Left lung (tissue), 4 donors: ENCODE measurements at regions not wholly inside any gene's neighbourhood (a gene's known extent, or its start where the extent isn't known, plus 50 kb on each side); places are given as distances from the start of the nearest gene placed in this dataset.

Experiments used
- ATAC-seq: fragments of 200-7000 bp; cut with Tn5 transposase; one replicate; pipeline ENCODE4 v1.9.1; 2020; ENCODE audit warnings: moderate library complexity
- DNase-seq, 4 donors: peaks; one replicate each; pipeline ENCODE4 v3.0.0-alpha.2; 2013 to 2020
- H3K27ac ChIP-seq, 2 donors: fragments of 200-600 bp; sonication (generic) in 1 of 2; one replicate each; pipeline versions ENCODE4 v1.5.0 to v1.8.0; 2020 to 2021
- H3K27me3 ChIP-seq, 2 donors: fragments of 200-600 bp; sonication (generic) in 1 of 2; one replicate each; pipeline versions ENCODE4 v1.5.0 to v1.8.0; 2020 to 2021
- H3K36me3 ChIP-seq, 2 donors: fragments of 200-600 bp; sonication (generic) in 1 of 2; one replicate each; pipeline versions ENCODE4 v1.5.0 to v1.8.0; 2020 to 2021
- H3K4me1 ChIP-seq, 2 donors: fragments of 200-600 bp; one replicate each; pipeline ENCODE4 v1.8.0; 2021
- H3K4me3 ChIP-seq, 2 donors: fragments of 200-600 bp; sonication (generic) in 1 of 2; one replicate each; pipeline versions ENCODE4 v1.5.0 to v1.8.0; 2020 to 2021; ENCODE audit warnings: mild to moderate bottlenecking in 1 of 2
- H3K9me3 ChIP-seq, 2 donors: fragments of 200-600 bp; sonication (generic) in 1 of 2; one replicate each; pipeline versions ENCODE4 v1.5.0 to v1.8.0; 2020 to 2021
- CTCF ChIP-seq, 2 donors: fragments of 200-600 bp; sonication (generic) in 1 of 2; IDR thresholded peaks; one replicate each; pipeline versions ENCODE4 v1.5.0 to v1.8.0; 2021; ENCODE audit warnings: antibody characterized with exemption in 2 of 2
- intact Hi-C, 2 donors: fragments of 100-400 bp; cut with DNase I; formaldehyde crosslinking; loops; one replicate each; pipeline versions ENCODE4 v1.11.2 to v1.14.2; 2022
- donor health status: DM: no; HTN: yes; CAD: no.
- donor health status: DM: no; HTN: no; CAD: no.

- no peaks in the 10 kb centered on the region for H3K9me3 ChIP-seq
- H3K4me3 ChIP-seq, result no peak overlapping the region
- DNase-seq (no peak), ATAC-seq (no peak)
- no peaks in the 10 kb centered on the region for H3K4me1 ChIP-seq
- no peak for TF ChIP-seq CTCF (IDR thresholded peaks at IDR 0.05)
- H3K27ac ChIP-seq, result no peak overlapping the region
- no peaks in the 10 kb centered on the region for H3K27me3 ChIP-seq
- no peaks in the 10 kb centered on the region for H3K36me3 ChIP-seq
- intact Hi-C loops, result no loop called here
Measured at GRCh38 chr18:73292156-73292555, 424.4 kb upstream of the NETO1 start.

GRCh38 chr18:73288813-73289212 is 421.0 kb upstream of the NETO1 start:
- no peak for ATAC-seq
- intact Hi-C loops, result no loop called here
- H3K36me3 ChIP-seq, result no peaks in the 10 kb centered on the region
- H3K9me3 ChIP-seq, result peaks cover 0 to 2% of the 10 kb centered on the region in 2 donors
- DNase-seq, result no peak
- no peak for TF ChIP-seq CTCF (IDR thresholded peaks at IDR 0.05)
- H3K4me3 ChIP-seq, result no peak overlapping the region
- H3K4me1 ChIP-seq, result no peaks in the 10 kb centered on the region
- no peak overlapping the region for H3K27ac ChIP-seq
- H3K27me3 ChIP-seq, result no peaks in the 10 kb centered on the region

- ATAC-seq, result no peak
- no peak for TF ChIP-seq CTCF (IDR thresholded peaks at IDR 0.05)
- no peaks in the 10 kb centered on the region for H3K27me3 ChIP-seq
Measured at GRCh38 chr18:73286584-73286983, 418.8 kb upstream of the NETO1 start.

GRCh38 chr18:73283788-73284187 is 416.0 kb upstream of the NETO1 start:
- no peak for DNase-seq
- no peak for ATAC-seq
- intact Hi-C loops, result no loop called here
- no peak overlapping the region for H3K4me3 ChIP-seq
- H3K9me3 ChIP-seq, result peaks cover 0 to 2% of the 10 kb centered on the region in 2 donors
- TF ChIP-seq CTCF (IDR thresholded peaks at IDR 0.05), result no peak
- no peaks in the 10 kb centered on the region for H3K4me1 ChIP-seq
- no peaks in the 10 kb centered on the region for H3K36me3 ChIP-seq
- no peaks in the 10 kb centered on the region for H3K27me3 ChIP-seq
- H3K27ac ChIP-seq, result no peak overlapping the region

More at GRCh38 chr18:73286584-73286983, 418.8 kb upstream of the NETO1 start:
- Histone ChIP-seq H3K9me3 (peaks cover 0 to 2% of the 10 kb centered on the region in 2 donors), H3K36me3 (no peaks in the 10 kb centered on the region), H3K4me1 (no peaks in the 10 kb centered on the region), H3K4me3 (no peak overlapping the region), H3K27ac (no peak overlapping the region)
- intact Hi-C loops, result no loop called here
- no peak for DNase-seq

- Histone ChIP-seq H3K36me3 (no peaks in the 10 kb centered on the region), H3K4me3 (no peak overlapping the region), H3K9me3 (peaks cover 0 to 2% of the 10 kb centered on the region in 2 donors), H3K27ac (no peak overlapping the region), H3K4me1 (no peaks in the 10 kb centered on the region), H3K27me3 (no peaks in the 10 kb centered on the region)
- ATAC-seq, result no peak
- DNase-seq, result no peak
- TF ChIP-seq CTCF (IDR thresholded peaks at IDR 0.05), result no peak
- intact Hi-C loops, result no loop called here
Measured at GRCh38 chr18:73283032-73283431, 415.2 kb upstream of the NETO1 start.
